ENCODE measurements at regions not wholly inside any gene's neighbourhood (a gene's known extent, or its start where the extent isn't known, plus 50 kb on each side); places are given as distances from the start of the nearest gene placed in this dataset.

GRCh38 chr5:107753427-107753826 lies 82.7 kb upstream of the EFNA5 start:
- TF ChIP-seq POLR2AphosphoS5 (IDR thresholded peaks at IDR 0.05; ENCODE audit: borderline replicate concordance, low read depth, low read length) (no peak), EZH2 (IDR thresholded peaks at IDR 0.05) (no peak)
